ENCODE measurements at regions not wholly inside any gene's neighbourhood (a gene's known extent, or its start where the extent isn't known, plus 50 kb on each side); places are given as distances from the start of the nearest gene placed in this dataset.

DNA sequence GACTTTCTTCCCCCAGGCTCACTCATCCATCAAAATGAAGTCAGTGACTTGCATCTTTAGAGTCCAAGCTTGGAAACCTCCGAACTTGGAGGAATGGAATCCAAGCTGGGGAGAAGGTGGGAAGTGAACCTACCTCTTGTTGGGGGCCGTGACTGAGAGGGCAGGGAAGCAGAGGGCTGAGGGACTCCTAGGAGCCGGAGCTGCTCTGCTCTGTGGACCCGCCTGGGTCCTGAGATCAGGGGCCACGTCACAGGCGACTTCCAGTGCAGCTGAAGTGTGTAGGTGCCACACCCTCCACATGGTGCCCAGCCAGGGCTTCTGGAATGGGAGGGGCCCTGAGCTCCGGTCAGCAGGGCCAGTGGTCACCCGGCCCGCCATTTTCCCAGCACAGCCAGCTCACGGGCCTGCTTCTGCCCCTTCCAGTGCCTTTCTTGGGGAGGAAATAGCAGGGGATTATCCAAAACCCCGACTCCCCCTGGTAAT lies 63.4 kb upstream of the OTOS start:
- TF ChIP-seq GATA2 (IDR thresholded peaks at IDR 0.05; ENCODE audit: low read depth, low read length) (no peak), GATA3 (IDR thresholded peaks at IDR 0.05; ENCODE audit: low read depth, low read length) (no peak)

Measured in SH-SY5Y (cell line).